Nephron (organoid): ENCODE measurements at regions not wholly inside any gene's neighbourhood (a gene's known extent, or its start where the extent isn't known, plus 50 kb on each side); places are given as distances from the start of the nearest gene placed in this dataset.

Source experiments
- H3K27ac Mint-ChIP-seq, 3 experiments: 2 replicates each; pipeline ENCODE4 v1.8.0; 2020; ENCODE audit warnings: mixed read lengths in 3 of 3, mild to moderate bottlenecking in 2 of 3, moderate library complexity in 1 of 3
- H3K27me3 Mint-ChIP-seq: 2 replicates; pipeline ENCODE4 v1.8.0; 2021; ENCODE audit warnings: low read depth, mild to moderate bottlenecking, moderate library complexity, mixed read lengths
- H3K36me3 Mint-ChIP-seq: 2 replicates; pipeline ENCODE4 v1.8.0; 2020; ENCODE audit warnings: low read depth, mixed read lengths
- H3K4me1 Mint-ChIP-seq: 2 replicates; pipeline ENCODE4 v1.8.0; 2020; ENCODE audit warnings: mixed read lengths
- H3K4me3 Mint-ChIP-seq, 3 experiments: 2 replicates each; pipeline ENCODE4 v1.8.0; 2020; ENCODE audit warnings: mild to moderate bottlenecking in 3 of 3, mixed read lengths in 3 of 3, moderate library complexity in 2 of 3
- H3K9me3 Mint-ChIP-seq: 2 replicates; pipeline ENCODE4 v1.8.0; 2020; ENCODE audit warnings: mixed read lengths
- TF ChIP-seq, protein P1 (sequence below), 3 experiments: fragments of 200-600 bp; sonication (generic); IDR thresholded peaks; one replicate each; pipeline ENCODE4 v1.5.0; 2021; ENCODE audit warnings: antibody characterized with exemption in 3 of 3; ENCODE audit not compliant: unreplicated experiment in 3 of 3

GRCh38 chr11:106391771-106392420 lies 314.4 kb downstream of the AASDHPPT start:
- Mint-ChIP-seq H3K27me3 (peaks cover 10% of the 10 kb centered on the region), H3K27ac (no peak overlapping the region), H3K4me1 (no peaks in the 10 kb centered on the region), H3K9me3 (peaks cover 16% of the 10 kb centered on the region), H3K36me3 (no peaks in the 10 kb centered on the region), H3K4me3 (no peak overlapping the region)
- TF ChIP-seq, protein P1, sequence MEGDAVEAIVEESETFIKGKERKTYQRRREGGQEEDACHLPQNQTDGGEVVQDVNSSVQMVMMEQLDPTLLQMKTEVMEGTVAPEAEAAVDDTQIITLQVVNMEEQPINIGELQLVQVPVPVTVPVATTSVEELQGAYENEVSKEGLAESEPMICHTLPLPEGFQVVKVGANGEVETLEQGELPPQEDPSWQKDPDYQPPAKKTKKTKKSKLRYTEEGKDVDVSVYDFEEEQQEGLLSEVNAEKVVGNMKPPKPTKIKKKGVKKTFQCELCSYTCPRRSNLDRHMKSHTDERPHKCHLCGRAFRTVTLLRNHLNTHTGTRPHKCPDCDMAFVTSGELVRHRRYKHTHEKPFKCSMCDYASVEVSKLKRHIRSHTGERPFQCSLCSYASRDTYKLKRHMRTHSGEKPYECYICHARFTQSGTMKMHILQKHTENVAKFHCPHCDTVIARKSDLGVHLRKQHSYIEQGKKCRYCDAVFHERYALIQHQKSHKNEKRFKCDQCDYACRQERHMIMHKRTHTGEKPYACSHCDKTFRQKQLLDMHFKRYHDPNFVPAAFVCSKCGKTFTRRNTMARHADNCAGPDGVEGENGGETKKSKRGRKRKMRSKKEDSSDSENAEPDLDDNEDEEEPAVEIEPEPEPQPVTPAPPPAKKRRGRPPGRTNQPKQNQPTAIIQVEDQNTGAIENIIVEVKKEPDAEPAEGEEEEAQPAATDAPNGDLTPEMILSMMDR (IDR thresholded peaks at IDR 0.05; ENCODE audit: unreplicated experiment in 3 of 3), result no peak

GRCh38 chr11:106395716-106396349 lies 318.4 kb downstream of the AASDHPPT start:
- no peak overlapping the region for H3K27ac Mint-ChIP-seq
- H3K27me3 Mint-ChIP-seq, result peaks cover 10% of the 10 kb centered on the region
- H3K9me3 Mint-ChIP-seq, result peaks cover 4% of the 10 kb centered on the region

DNA sequence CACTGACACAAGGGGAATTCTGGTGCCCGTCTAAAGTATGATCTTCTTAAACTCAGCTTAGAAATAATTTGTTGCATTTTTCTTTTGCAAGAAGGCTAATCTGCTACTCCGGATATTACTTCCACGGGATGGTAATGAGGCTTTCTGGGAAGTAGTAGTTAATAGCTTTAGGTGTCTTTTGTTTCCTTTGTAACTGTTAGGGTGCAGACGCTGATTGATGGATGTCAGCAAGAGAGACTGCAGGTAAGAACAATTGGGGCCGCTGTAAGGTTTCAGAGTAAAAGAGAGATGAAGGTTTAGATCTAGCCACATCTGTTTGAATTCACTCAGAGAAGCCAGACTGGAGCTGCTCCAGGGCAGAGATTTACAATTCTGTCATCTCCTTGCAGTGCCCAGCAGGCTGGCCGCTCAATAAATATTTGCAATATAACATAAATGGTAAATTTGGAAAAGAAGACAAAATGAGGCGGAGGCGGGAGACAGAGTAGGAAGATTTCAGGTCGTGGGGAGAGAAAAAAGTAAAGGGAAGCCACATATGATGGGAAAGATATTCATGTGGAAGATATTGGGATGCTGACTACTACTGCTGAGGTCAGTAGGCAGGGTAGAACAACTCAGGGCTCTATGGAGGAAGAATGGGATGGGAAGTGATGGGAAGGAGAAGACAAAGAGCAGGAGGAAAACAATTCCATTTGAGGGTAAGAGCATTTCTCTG lies 320.5 kb downstream of the AASDHPPT start:
- H3K4me3 Mint-ChIP-seq, result no peak overlapping the region
- H3K9me3 Mint-ChIP-seq, result peaks cover 4% of the 10 kb centered on the region
- H3K36me3 Mint-ChIP-seq, result no peaks in the 10 kb centered on the region
- TF ChIP-seq, protein P1 (IDR thresholded peaks at IDR 0.05; ENCODE audit: unreplicated experiment in 3 of 3), result no peak
- H3K27me3 Mint-ChIP-seq, result peaks cover 10% of the 10 kb centered on the region
- peak overlapping the region; percentile 56 to 76 (median 63) for H3K27ac Mint-ChIP-seq
- peaks cover 19% of the 10 kb centered on the region for H3K4me1 Mint-ChIP-seq

More at GRCh38 chr11:106395716-106396349, 318.4 kb downstream of the AASDHPPT start:
- no peaks in the 10 kb centered on the region for H3K36me3 Mint-ChIP-seq
- TF ChIP-seq, protein P1 (IDR thresholded peaks at IDR 0.05; ENCODE audit: unreplicated experiment in 3 of 3), result no peak
- H3K4me3 Mint-ChIP-seq, result no peak overlapping the region
- peaks cover 19% of the 10 kb centered on the region for H3K4me1 Mint-ChIP-seq

DNA sequence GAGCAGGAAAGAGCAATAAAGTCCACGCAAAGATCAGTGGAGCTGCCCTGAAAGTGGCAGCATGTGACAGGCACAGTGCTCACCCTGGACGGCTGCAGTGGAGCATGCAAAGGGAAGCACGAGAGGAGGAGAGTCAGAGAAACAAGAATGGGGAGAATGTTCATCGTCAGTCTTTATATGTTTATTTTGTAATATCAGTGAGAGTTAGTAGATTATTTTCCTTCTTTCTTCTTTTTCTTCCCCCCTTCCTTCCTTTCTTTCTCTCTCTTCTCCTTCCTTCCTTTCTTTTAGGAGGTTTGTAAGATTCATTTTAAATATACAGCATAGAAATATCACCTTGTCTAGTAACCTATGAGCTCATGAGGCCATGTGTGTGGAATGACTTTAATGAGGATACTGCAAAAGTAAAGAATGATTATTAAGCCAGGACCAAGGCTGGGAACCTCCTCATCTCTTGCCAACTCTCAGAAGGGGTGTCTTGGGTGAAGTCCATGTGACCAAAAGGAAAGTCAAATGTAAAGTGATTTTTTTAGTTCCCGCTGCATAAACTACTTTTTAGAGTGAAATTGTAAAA lies 321.1 kb downstream of the AASDHPPT start:
- peaks cover 6% of the 10 kb centered on the region for H3K9me3 Mint-ChIP-seq
- peaks cover 10% of the 10 kb centered on the region for H3K27me3 Mint-ChIP-seq
- TF ChIP-seq, protein P1 (IDR thresholded peaks at IDR 0.05; ENCODE audit: unreplicated experiment in 3 of 3), result no peak
- H3K36me3 Mint-ChIP-seq, result no peaks in the 10 kb centered on the region
- H3K4me3 Mint-ChIP-seq, result no peak overlapping the region
- peak overlapping the region; percentile 56 to 76 (median 63) for H3K27ac Mint-ChIP-seq
- peaks cover 19% of the 10 kb centered on the region for H3K4me1 Mint-ChIP-seq

DNA sequence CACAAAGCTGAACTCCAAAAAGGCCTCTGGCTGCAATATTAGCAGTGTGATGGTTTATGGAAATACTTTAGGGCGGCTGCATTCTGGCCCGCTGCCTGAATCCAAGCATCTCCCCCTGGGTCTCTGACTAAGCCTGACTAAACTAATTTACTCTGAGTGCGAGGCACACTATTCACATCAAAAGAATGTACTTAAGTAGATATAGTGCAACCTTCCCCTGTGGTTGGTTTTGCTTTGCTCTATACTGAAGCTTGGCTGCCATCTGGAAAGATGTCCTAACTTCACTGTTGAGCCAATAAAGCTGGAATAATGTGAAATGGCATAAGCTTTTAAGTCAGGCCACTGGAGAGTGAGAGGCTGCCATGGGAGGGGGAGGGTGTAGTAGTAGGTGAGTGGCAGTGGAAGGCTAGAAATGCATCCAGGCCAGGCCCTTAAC lies 321.6 kb downstream of the AASDHPPT start:
- peaks cover 10% of the 10 kb centered on the region for H3K27me3 Mint-ChIP-seq
- H3K27ac Mint-ChIP-seq, result peak overlapping the region; percentile 56 to 76 (median 63)
- no peaks in the 10 kb centered on the region for H3K36me3 Mint-ChIP-seq
- H3K4me1 Mint-ChIP-seq, result peaks cover 19% of the 10 kb centered on the region
- peaks cover 8% of the 10 kb centered on the region for H3K9me3 Mint-ChIP-seq
- TF ChIP-seq, protein P1 (IDR thresholded peaks at IDR 0.05; ENCODE audit: unreplicated experiment in 3 of 3), result no peak
- no peak overlapping the region for H3K4me3 Mint-ChIP-seq
